Smooth muscle cell (in vitro differentiated cells): ENCODE measurements at regions not wholly inside any gene's neighbourhood (a gene's known extent, or its start where the extent isn't known, plus 50 kb on each side); places are given as distances from the start of the nearest gene placed in this dataset.

ENCODE experiments used
- DNase-seq: peaks from one replicate; lab custom pipeline; 2025; ENCODE audit not compliant: unreplicated experiment; lab: John Stamatoyannopoulos, UW
- H2AFZ ChIP-seq: fragments of 200-600 bp; sonication (generic); 2 replicates; pipeline ENCODE4 v1.6.0; 2016; ENCODE audit warnings: antibody characterized with exemption, low read depth, mild to moderate bottlenecking
- H3F3A ChIP-seq: fragments of 200-600 bp; sonication (generic); 2 replicates; pipeline ENCODE4 v1.6.0; 2017; ENCODE audit warnings: antibody characterized with exemption, low read depth
- H3K27ac ChIP-seq: fragments of 200-600 bp; sonication (generic); 2 replicates; pipeline ENCODE4 v1.5.1; 2016; ENCODE audit warnings: low read depth, mild to moderate bottlenecking
- H3K27me3 ChIP-seq: fragments of 200-600 bp; sonication (generic); 2 replicates; pipeline ENCODE4 v1.6.1; 2016; ENCODE audit warnings: low read depth, mild to moderate bottlenecking
- H3K36me3 ChIP-seq: fragments of 200-600 bp; sonication (generic); 2 replicates; pipeline ENCODE4 v1.5.1; 2016; ENCODE audit warnings: low read depth
- H3K4me1 ChIP-seq: fragments of 200-600 bp; sonication (generic); 2 replicates; pipeline ENCODE4 v1.5.1; 2016; ENCODE audit warnings: low read depth
- H3K4me2 ChIP-seq: fragments of 200-600 bp; sonication (generic); 2 replicates; pipeline ENCODE4 v1.6.0; 2016; ENCODE audit warnings: mild to moderate bottlenecking
- H3K4me3 ChIP-seq: fragments of 200-600 bp; sonication (generic); 2 replicates; pipeline ENCODE4 v1.5.1; 2016; ENCODE audit warnings: mild to moderate bottlenecking
- H3K79me2 ChIP-seq: fragments of 200-600 bp; sonication (generic); 2 replicates; pipeline ENCODE4 v1.6.0; 2016; ENCODE audit warnings: low read depth, mild to moderate bottlenecking
- H3K9ac ChIP-seq: fragments of 200-600 bp; sonication (generic); 2 replicates; pipeline ENCODE4 v1.6.0; 2016; ENCODE audit warnings: low read depth
- H3K9me3 ChIP-seq: fragments of 200-600 bp; sonication (generic); replicated peaks from 2 replicates; pipeline ENCODE4 v1.5.1; 2016; ENCODE audit warnings: low read depth
- H4K20me1 ChIP-seq: fragments of 200-600 bp; sonication (generic); 2 replicates; pipeline ENCODE4 v1.6.0; 2016; ENCODE audit warnings: low read depth
- WGBS: methylation state at CpG from one replicate; pipeline ENCODE4 v1.1.7; 2016; ENCODE audit warnings: low lambda C conversion rate; 5-methylcytosine and 5-hydroxymethylcytosine counted together
- TF ChIP-seq, protein P1 (sequence below): fragments of 200-600 bp; sonication (generic); IDR thresholded peaks from 2 replicates; pipeline ENCODE4 v1.5.1; 2017; ENCODE audit warnings: borderline replicate concordance, mild to moderate bottlenecking, antibody characterized with exemption; ENCODE audit not compliant: insufficient read depth, poor library complexity, severe bottlenecking

DNA sequence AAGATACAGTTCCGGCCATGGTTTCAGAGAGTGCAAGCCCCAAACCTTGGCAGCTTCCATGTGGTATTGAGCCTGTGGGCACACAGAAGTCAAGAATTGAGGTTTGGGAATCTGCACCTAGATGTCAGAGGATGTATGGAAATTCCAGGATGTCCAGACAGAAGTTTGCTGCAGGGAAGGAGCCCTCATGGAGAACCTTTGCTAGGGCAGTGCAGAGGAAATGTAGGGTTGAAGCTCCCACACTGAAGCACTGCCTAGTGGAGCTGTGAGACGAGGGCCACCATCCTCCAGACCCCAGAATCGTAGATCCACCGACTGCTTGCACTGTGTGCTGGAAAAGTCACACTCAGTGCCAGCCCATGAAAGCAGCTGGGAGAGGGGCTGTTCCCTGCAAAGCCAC lies 267.5 kb downstream of the OGFRL1 start:
- Histone ChIP-seq H3K9me3 (no peaks in the 10 kb centered on the region), H3K36me3 (no peaks in the 10 kb centered on the region), H3K27ac (no peak overlapping the region), H3K79me2 (no peaks in the 10 kb centered on the region), H3K27me3 (no peaks in the 10 kb centered on the region), H2AFZ (no peak overlapping the region), H4K20me1 (no peaks in the 10 kb centered on the region), H3K4me2 (no peak overlapping the region), H3K9ac (no peak overlapping the region), H3F3A (no peaks in the 10 kb centered on the region), H3K4me1 (no peaks in the 10 kb centered on the region), H3K4me3 (no peak overlapping the region)
- WGBS = 81% methylated on average over 4 of the region's 4 CpGs
- TF ChIP-seq, protein P1, sequence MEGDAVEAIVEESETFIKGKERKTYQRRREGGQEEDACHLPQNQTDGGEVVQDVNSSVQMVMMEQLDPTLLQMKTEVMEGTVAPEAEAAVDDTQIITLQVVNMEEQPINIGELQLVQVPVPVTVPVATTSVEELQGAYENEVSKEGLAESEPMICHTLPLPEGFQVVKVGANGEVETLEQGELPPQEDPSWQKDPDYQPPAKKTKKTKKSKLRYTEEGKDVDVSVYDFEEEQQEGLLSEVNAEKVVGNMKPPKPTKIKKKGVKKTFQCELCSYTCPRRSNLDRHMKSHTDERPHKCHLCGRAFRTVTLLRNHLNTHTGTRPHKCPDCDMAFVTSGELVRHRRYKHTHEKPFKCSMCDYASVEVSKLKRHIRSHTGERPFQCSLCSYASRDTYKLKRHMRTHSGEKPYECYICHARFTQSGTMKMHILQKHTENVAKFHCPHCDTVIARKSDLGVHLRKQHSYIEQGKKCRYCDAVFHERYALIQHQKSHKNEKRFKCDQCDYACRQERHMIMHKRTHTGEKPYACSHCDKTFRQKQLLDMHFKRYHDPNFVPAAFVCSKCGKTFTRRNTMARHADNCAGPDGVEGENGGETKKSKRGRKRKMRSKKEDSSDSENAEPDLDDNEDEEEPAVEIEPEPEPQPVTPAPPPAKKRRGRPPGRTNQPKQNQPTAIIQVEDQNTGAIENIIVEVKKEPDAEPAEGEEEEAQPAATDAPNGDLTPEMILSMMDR = no peak
- DNase-seq = no peak

DNA sequence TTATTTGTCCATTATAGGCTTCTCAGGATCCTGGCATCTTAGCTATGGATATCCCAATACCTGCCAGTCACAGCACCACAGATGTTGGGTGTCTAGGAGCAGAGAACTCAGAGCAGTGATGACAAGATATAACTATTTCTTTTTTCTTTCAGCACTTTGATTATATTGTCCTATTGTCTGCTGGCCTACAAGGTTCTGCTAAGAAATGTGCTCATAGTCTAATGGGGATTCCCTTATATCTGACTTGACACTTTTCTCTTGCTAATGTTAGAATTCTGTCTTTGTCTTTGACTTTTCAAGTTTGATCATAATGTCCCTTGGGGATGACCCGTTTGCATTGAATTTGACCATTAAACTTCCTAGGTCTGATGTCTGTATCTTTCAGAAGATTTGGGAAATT lies 270.4 kb downstream of the OGFRL1 start:
- no peaks in the 10 kb centered on the region for H3K4me1 ChIP-seq
- H3K4me3 ChIP-seq = no peak overlapping the region
- no peaks in the 10 kb centered on the region for H3F3A ChIP-seq
- H2AFZ ChIP-seq = no peak overlapping the region
- H3K9ac ChIP-seq = no peak overlapping the region
- H3K4me2 ChIP-seq = no peak overlapping the region
- WGBS = 94% methylated on average over 1 of the region's 1 CpG
- no peaks in the 10 kb centered on the region for H4K20me1 ChIP-seq
- no peaks in the 10 kb centered on the region for H3K79me2 ChIP-seq
- TF ChIP-seq, protein P1 = no peak
- H3K27ac ChIP-seq = no peak overlapping the region
- H3K9me3 ChIP-seq = no peaks in the 10 kb centered on the region
- no peaks in the 10 kb centered on the region for H3K27me3 ChIP-seq
- no peak for DNase-seq
- H3K36me3 ChIP-seq = no peaks in the 10 kb centered on the region

DNA sequence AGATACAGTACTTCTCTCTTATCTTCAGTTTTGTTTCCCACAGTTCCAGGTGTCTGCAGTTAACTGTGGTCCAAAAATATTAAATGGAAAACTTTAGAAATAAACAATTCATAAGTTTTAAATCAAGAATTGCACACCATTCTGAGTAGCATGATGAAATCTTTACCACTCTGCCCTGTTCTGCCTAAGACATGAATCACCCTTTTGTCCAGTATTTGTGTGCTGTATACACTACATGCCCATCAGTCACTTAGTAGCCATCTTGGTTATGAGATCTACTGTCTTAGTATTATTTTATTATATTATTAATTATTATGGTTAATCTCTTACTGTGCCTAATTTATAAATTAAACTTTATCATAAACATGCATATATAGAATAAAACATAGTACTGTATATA lies 279.0 kb downstream of the OGFRL1 start:
- TF ChIP-seq, protein P1 = no peak
- H2AFZ ChIP-seq = no peak overlapping the region
- no peaks in the 10 kb centered on the region for H3K36me3 ChIP-seq
- no peaks in the 10 kb centered on the region for H3K4me1 ChIP-seq
- no peak overlapping the region for H3K27ac ChIP-seq
- no peaks in the 10 kb centered on the region for H3K79me2 ChIP-seq
- no peak overlapping the region for H3K9ac ChIP-seq
- no peaks in the 10 kb centered on the region for H4K20me1 ChIP-seq
- H3K4me3 ChIP-seq = no peak overlapping the region
- no peak overlapping the region for H3K4me2 ChIP-seq
- H3F3A ChIP-seq = no peaks in the 10 kb centered on the region
- H3K9me3 ChIP-seq = no peaks in the 10 kb centered on the region
- H3K27me3 ChIP-seq = no peaks in the 10 kb centered on the region
- no peak for DNase-seq

DNA sequence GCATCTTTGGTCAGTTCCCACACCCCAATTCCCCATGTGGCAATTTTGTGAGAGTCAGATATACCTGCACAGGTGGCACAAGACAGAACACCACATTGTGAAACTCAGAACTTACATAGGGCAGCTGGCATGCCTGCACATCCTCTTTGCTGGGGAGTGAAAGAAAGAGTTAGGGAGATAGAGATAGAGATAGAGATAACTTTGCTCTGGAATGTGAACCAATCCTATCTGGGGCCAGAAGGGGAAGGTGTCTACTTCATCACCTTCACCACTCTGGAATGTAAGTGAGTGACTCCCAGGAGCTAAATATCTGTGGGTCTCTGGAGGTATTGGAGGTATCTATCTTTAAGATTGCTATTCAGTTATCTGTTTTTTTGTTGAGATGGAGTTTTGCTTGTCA lies 289.2 kb downstream of the OGFRL1 start:
- TF ChIP-seq, protein P1 = no peak
- Histone ChIP-seq H3K27ac (no peak overlapping the region), H3K27me3 (no peaks in the 10 kb centered on the region), H3K9ac (no peak overlapping the region), H4K20me1 (no peaks in the 10 kb centered on the region), H3K79me2 (no peaks in the 10 kb centered on the region), H3K36me3 (no peaks in the 10 kb centered on the region), H2AFZ (no peak overlapping the region), H3K4me2 (no peak overlapping the region), H3K4me3 (no peak overlapping the region), H3K4me1 (no peaks in the 10 kb centered on the region), H3K9me3 (no peaks in the 10 kb centered on the region), H3F3A (no peaks in the 10 kb centered on the region)
- DNase-seq = no peak
